ENCODE measurements at regions not wholly inside any gene's neighbourhood (a gene's known extent, or its start where the extent isn't known, plus 50 kb on each side); places are given as distances from the start of the nearest gene placed in this dataset.

GRCh38 chr9:120303519-120303918, 276.4 kb downstream of the CDK5RAP2 start:
- no CpG with 5 or more reads among the region's 4 CpGs for WGBS, 2 donors (ENCODE audit: extremely low coverage in 2 of 2, insufficient read length in 2 of 2, insufficient replicate concordance in 1 of 2)
- H3K23ac ChIP-seq (ENCODE audit: low read depth, low read length, poor library complexity) = no peak overlapping the region
- no peak overlapping the region for H4K91ac ChIP-seq (ENCODE audit: low read depth, low read length, poor library complexity)
- H3K4ac ChIP-seq (ENCODE audit: low read length) = no peak overlapping the region
- H3K9ac ChIP-seq (ENCODE audit: low read depth, low read length, poor library complexity) = no peak overlapping the region
- no peak overlapping the region for H2AFZ ChIP-seq (ENCODE audit: low read length)
- no peak overlapping the region for H2BK15ac ChIP-seq (ENCODE audit: low read length)
- no peak overlapping the region for H4K8ac ChIP-seq (ENCODE audit: low read depth, low read length)
- H3K4me1 ChIP-seq (ENCODE audit: control insufficient read depth in 2 of 2, insufficient read depth in 1 of 2, low read depth in 1 of 2, low read length in 2 of 2) = no peaks in the 10 kb centered on the region
- H3K36me3 ChIP-seq (replicated peaks in 1 of 2; ENCODE audit: control insufficient read depth in 2 of 2, insufficient read depth in 2 of 2, low read length in 2 of 2) = no peaks in the 10 kb centered on the region
- H2BK5ac ChIP-seq (ENCODE audit: low read length) = no peak overlapping the region
- H3K18ac ChIP-seq (ENCODE audit: low read length) = no peak overlapping the region
- no peak overlapping the region for H3K4me2 ChIP-seq (ENCODE audit: insufficient read depth, low read length, poor library complexity, severe bottlenecking)
- DNase-seq (ENCODE audit: low spot score) = no peak
- no peaks in the 10 kb centered on the region for H3K79me1 ChIP-seq (ENCODE audit: low read depth, low read length)
- peaks cover 0 to 3% of the 10 kb centered on the region in 2 donors for H3K9me3 ChIP-seq (replicated peaks in 1 of 2; ENCODE audit: control insufficient read depth in 2 of 2, insufficient read depth in 1 of 2, low read depth in 1 of 2, low read length in 2 of 2)
- no peak overlapping the region for H2BK120ac ChIP-seq (ENCODE audit: low read depth, low read length)
- H3K27me3 ChIP-seq (ENCODE audit: control insufficient read depth in 3 of 3, insufficient read depth in 3 of 3, low read depth in 1 of 3, low read length in 3 of 3) = no peaks in the 10 kb centered on the region
- H3K4me3 ChIP-seq (ENCODE audit: low read length in 2 of 2) = no peak overlapping the region
- no peak overlapping the region for H3K14ac ChIP-seq (ENCODE audit: low read length)
- H2BK12ac ChIP-seq (ENCODE audit: low read length) = no peak overlapping the region
- no peak overlapping the region for H3K27ac ChIP-seq (replicated peaks; ENCODE audit: low read length)
- H2AK5ac ChIP-seq (ENCODE audit: low read depth, low read length) = no peak overlapping the region

GRCh38 chr9:120299785-120300184, 280.2 kb downstream of the CDK5RAP2 start:
- no peak for DNase-seq (ENCODE audit: low spot score)
- H2AK5ac ChIP-seq (ENCODE audit: low read depth, low read length) = no peak overlapping the region
- H3K79me1 ChIP-seq (ENCODE audit: low read depth, low read length) = no peaks in the 10 kb centered on the region
- no peak overlapping the region for H3K14ac ChIP-seq (ENCODE audit: low read length)
- no peak overlapping the region for H4K8ac ChIP-seq (ENCODE audit: low read depth, low read length)
- H3K27me3 ChIP-seq (ENCODE audit: control insufficient read depth in 3 of 3, insufficient read depth in 3 of 3, low read depth in 1 of 3, low read length in 3 of 3) = no peaks in the 10 kb centered on the region
- no peak overlapping the region for H4K91ac ChIP-seq (ENCODE audit: low read depth, low read length, poor library complexity)
- H2AFZ ChIP-seq (ENCODE audit: low read length) = no peak overlapping the region
- no peaks in the 10 kb centered on the region for H3K36me3 ChIP-seq (replicated peaks in 1 of 2; ENCODE audit: control insufficient read depth in 2 of 2, insufficient read depth in 2 of 2, low read length in 2 of 2)
- no peak overlapping the region for H2BK5ac ChIP-seq (ENCODE audit: low read length)
- no peak overlapping the region for H3K9ac ChIP-seq (ENCODE audit: low read depth, low read length, poor library complexity)
- no peaks in the 10 kb centered on the region for H3K4me1 ChIP-seq (ENCODE audit: control insufficient read depth in 2 of 2, insufficient read depth in 1 of 2, low read depth in 1 of 2, low read length in 2 of 2)
- H3K23ac ChIP-seq (ENCODE audit: low read depth, low read length, poor library complexity) = no peak overlapping the region
- no peak overlapping the region for H2BK120ac ChIP-seq (ENCODE audit: low read depth, low read length)
- no CpG with 5 or more reads among the region's 6 CpGs for WGBS, 2 donors (ENCODE audit: extremely low coverage in 2 of 2, insufficient read length in 2 of 2, insufficient replicate concordance in 1 of 2)
- no peak overlapping the region for H3K27ac ChIP-seq (replicated peaks; ENCODE audit: low read length)
- H3K4me3 ChIP-seq (ENCODE audit: low read length in 2 of 2) = no peak overlapping the region
- no peak overlapping the region for H2BK15ac ChIP-seq (ENCODE audit: low read length)
- no peak overlapping the region for H2BK12ac ChIP-seq (ENCODE audit: low read length)
- H3K18ac ChIP-seq (ENCODE audit: low read length) = no peak overlapping the region
- no peak overlapping the region for H3K4ac ChIP-seq (ENCODE audit: low read length)
- no peak overlapping the region for H3K4me2 ChIP-seq (ENCODE audit: insufficient read depth, low read length, poor library complexity, severe bottlenecking)
- H3K9me3 ChIP-seq (replicated peaks in 1 of 2; ENCODE audit: control insufficient read depth in 2 of 2, insufficient read depth in 1 of 2, low read depth in 1 of 2, low read length in 2 of 2) = no peaks in the 10 kb centered on the region

GRCh38 chr9:120294003-120294402, 286.0 kb downstream of the CDK5RAP2 start:
- Histone ChIP-seq H2BK5ac (ENCODE audit: low read length) (no peak overlapping the region), H3K4me1 (ENCODE audit: control insufficient read depth in 2 of 2, insufficient read depth in 1 of 2, low read depth in 1 of 2, low read length in 2 of 2) (no peaks in the 10 kb centered on the region), H3K9me3 (replicated peaks in 1 of 2; ENCODE audit: control insufficient read depth in 2 of 2, insufficient read depth in 1 of 2, low read depth in 1 of 2, low read length in 2 of 2) (no peaks in the 10 kb centered on the region), H3K14ac (ENCODE audit: low read length) (no peak overlapping the region), H3K27me3 (ENCODE audit: control insufficient read depth in 3 of 3, insufficient read depth in 3 of 3, low read depth in 1 of 3, low read length in 3 of 3) (no peaks in the 10 kb centered on the region), H3K27ac (replicated peaks; ENCODE audit: low read length) (no peak overlapping the region), H3K4ac (ENCODE audit: low read length) (no peak overlapping the region), H3K4me2 (ENCODE audit: insufficient read depth, low read length, poor library complexity, severe bottlenecking) (no peak overlapping the region), H4K91ac (ENCODE audit: low read depth, low read length, poor library complexity) (no peak overlapping the region), H3K36me3 (replicated peaks in 1 of 2; ENCODE audit: control insufficient read depth in 2 of 2, insufficient read depth in 2 of 2, low read length in 2 of 2) (no peaks in the 10 kb centered on the region), H3K4me3 (ENCODE audit: low read length in 2 of 2) (no peak overlapping the region), H3K79me1 (ENCODE audit: low read depth, low read length) (no peaks in the 10 kb centered on the region), H2BK12ac (ENCODE audit: low read length) (no peak overlapping the region), H3K18ac (ENCODE audit: low read length) (no peak overlapping the region), H2AFZ (ENCODE audit: low read length) (no peak overlapping the region), H2AK5ac (ENCODE audit: low read depth, low read length) (no peak overlapping the region), H3K23ac (ENCODE audit: low read depth, low read length, poor library complexity) (no peak overlapping the region), H3K9ac (ENCODE audit: low read depth, low read length, poor library complexity) (no peak overlapping the region), H2BK15ac (ENCODE audit: low read length) (no peak overlapping the region), H2BK120ac (ENCODE audit: low read depth, low read length) (no peak overlapping the region), H4K8ac (ENCODE audit: low read depth, low read length) (no peak overlapping the region)
- DNase-seq (ENCODE audit: low spot score) = no peak
- no CpG with 5 or more reads among the region's 4 CpGs for WGBS, 2 donors (ENCODE audit: extremely low coverage in 2 of 2, insufficient read length in 2 of 2, insufficient replicate concordance in 1 of 2)

GRCh38 chr9:120292606-120293005, 287.4 kb downstream of the CDK5RAP2 start:
- H3K4me3 ChIP-seq (ENCODE audit: low read length in 2 of 2) = no peak overlapping the region
- H4K8ac ChIP-seq (ENCODE audit: low read depth, low read length) = no peak overlapping the region
- no peak overlapping the region for H3K14ac ChIP-seq (ENCODE audit: low read length)
- no peak overlapping the region for H3K9ac ChIP-seq (ENCODE audit: low read depth, low read length, poor library complexity)
- H2AK5ac ChIP-seq (ENCODE audit: low read depth, low read length) = no peak overlapping the region
- no peak overlapping the region for H3K4ac ChIP-seq (ENCODE audit: low read length)
- H3K9me3 ChIP-seq (replicated peaks in 1 of 2; ENCODE audit: control insufficient read depth in 2 of 2, insufficient read depth in 1 of 2, low read depth in 1 of 2, low read length in 2 of 2) = no peaks in the 10 kb centered on the region
- no peak overlapping the region for H2AFZ ChIP-seq (ENCODE audit: low read length)
- no peak overlapping the region for H4K91ac ChIP-seq (ENCODE audit: low read depth, low read length, poor library complexity)
- H3K27me3 ChIP-seq (ENCODE audit: control insufficient read depth in 3 of 3, insufficient read depth in 3 of 3, low read depth in 1 of 3, low read length in 3 of 3) = no peaks in the 10 kb centered on the region
- H3K36me3 ChIP-seq (replicated peaks in 1 of 2; ENCODE audit: control insufficient read depth in 2 of 2, insufficient read depth in 2 of 2, low read length in 2 of 2) = no peaks in the 10 kb centered on the region
- no peak overlapping the region for H2BK5ac ChIP-seq (ENCODE audit: low read length)
- no peak overlapping the region for H3K27ac ChIP-seq (replicated peaks; ENCODE audit: low read length)
- H3K18ac ChIP-seq (ENCODE audit: low read length) = no peak overlapping the region
- whole genome bisulfite sequencing, 2 donors (ENCODE audit: extremely low coverage in 2 of 2, insufficient read length in 2 of 2, insufficient replicate concordance in 1 of 2) = no CpG with 5 or more reads among the region's 1 CpG
- no peak overlapping the region for H2BK12ac ChIP-seq (ENCODE audit: low read length)
- H2BK120ac ChIP-seq (ENCODE audit: low read depth, low read length) = no peak overlapping the region
- no peak overlapping the region for H2BK15ac ChIP-seq (ENCODE audit: low read length)
- no peak overlapping the region for H3K23ac ChIP-seq (ENCODE audit: low read depth, low read length, poor library complexity)
- H3K79me1 ChIP-seq (ENCODE audit: low read depth, low read length) = no peaks in the 10 kb centered on the region
- H3K4me2 ChIP-seq (ENCODE audit: insufficient read depth, low read length, poor library complexity, severe bottlenecking) = no peak overlapping the region
- no peak for DNase-seq (ENCODE audit: low spot score)
- H3K4me1 ChIP-seq (ENCODE audit: control insufficient read depth in 2 of 2, insufficient read depth in 1 of 2, low read depth in 1 of 2, low read length in 2 of 2) = no peaks in the 10 kb centered on the region

Data from neuronal stem cell (in vitro differentiated cells).